ENCODE measurements at regions not wholly inside any gene's neighbourhood (a gene's known extent, or its start where the extent isn't known, plus 50 kb on each side); places are given as distances from the start of the nearest gene placed in this dataset.
"Not testable (repeated sequence)": the region's sequence is repeated elsewhere in the genome, so short reads cannot be mapped to it uniquely, and the experiment has no call there.

DNA sequence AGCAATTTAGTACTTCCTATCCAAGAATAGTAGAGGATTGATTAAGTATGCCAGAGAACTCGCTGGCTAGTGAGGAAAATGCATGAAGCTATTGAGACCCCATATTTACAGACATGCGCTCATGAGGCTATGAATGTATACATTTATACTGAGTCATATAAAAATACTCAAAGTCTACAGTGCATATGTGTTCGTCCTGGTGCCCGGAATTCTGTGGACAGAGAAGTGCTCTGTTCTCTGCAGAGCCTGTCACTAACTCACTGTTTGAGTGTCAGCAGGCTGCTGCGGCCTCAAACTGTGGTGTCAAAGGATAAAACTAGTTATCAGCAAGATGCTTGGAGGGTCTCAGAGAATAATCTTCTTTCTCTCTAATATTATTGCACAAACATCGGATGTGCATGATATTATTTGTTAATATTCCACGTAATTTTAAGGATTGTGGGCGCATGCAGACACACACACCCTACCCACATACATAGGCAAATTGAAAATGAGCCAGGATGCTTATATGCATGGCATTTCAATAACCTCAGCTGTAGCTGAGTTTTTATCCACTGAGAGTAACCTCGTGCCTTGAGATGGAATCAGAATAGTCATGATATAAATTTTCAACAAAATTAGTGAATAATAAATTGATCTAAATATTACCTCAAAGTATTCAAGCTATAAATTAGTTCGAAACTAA is 50.0 kb upstream of the TSC22D2 start:
- no peak for DNase-seq (ENCODE audit: low spot score)

DNA sequence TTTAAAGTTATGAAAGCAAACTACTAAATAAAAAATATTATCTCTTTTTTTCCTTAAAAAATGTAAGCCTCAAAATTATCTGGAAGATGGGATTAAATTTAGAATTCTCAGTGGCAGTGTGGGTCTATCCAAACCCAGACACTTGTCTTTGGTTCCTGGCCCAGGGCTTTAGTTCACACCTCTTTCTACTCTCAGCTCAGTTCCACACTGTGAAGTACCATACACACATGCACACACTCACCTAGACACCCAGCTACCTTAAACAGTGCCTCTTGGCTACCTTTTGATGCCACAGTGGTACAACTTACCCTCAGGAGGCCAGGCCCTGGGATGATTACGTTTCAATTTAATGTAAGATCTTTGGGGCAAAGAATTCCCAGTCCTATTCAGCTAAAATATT is 51.0 kb upstream of the TSC22D2 start:
- no peak for DNase-seq (ENCODE audit: low spot score)

DNA sequence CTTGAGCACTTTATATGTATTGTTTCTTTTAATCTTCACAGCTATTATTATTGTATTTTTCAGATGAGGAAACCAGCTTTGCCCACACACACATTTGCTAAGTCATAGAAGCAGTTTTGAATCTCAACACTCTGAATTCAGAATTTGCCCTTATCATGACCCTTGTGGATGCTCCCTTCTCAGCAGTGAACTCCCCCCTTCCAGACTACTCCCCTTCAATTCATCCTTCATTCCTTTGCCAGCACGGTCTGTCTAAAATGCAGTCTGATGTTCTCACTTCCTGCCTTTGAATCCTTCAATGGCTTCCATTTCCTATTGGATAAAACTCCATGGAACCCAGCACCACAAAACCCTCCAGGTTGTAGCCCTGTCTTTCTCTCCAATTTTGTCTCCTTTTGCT is 52.5 kb upstream of the TSC22D2 start:
- DNase-seq (ENCODE audit: low spot score) = no peak

DNA sequence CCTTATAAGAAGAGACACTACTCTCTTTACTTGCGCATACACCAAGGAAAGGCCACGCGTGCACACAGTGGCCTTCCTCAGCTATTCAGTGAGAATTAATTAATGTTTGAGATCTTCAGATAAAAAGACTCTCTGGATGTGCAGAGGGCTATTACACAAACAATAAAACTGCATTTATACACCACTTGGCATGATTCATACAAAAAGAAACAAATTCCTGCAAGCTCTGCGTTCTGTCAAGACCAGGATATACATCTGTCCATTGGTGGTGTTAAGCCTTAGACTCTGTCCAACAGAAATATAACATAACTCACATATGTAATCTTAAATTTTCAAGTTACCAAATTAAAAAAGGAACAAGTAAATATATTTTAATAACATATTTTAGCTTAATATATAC is 55.2 kb upstream of the TSC22D2 start:
- no peak for DNase-seq (ENCODE audit: low spot score)

DNA sequence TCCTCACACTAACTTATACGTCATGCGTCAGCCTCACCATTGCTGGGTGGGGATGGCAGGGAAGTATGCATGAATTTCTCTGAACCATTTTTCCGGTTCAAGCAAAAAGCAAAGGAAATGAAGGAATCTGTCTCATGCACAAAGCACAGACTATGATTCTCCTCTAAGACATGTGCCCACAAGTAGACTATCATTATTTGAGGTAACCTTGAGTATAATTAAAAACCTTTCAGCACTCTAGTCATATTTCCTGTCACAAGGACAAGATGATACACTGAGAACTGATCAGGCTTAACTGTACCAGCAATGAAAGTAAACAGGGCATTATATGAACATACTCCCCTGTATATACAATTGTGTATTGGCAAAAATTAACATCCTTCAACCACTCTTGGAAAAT is 56.7 kb upstream of the TSC22D2 start:
- no peak for DNase-seq (ENCODE audit: low spot score)

DNA sequence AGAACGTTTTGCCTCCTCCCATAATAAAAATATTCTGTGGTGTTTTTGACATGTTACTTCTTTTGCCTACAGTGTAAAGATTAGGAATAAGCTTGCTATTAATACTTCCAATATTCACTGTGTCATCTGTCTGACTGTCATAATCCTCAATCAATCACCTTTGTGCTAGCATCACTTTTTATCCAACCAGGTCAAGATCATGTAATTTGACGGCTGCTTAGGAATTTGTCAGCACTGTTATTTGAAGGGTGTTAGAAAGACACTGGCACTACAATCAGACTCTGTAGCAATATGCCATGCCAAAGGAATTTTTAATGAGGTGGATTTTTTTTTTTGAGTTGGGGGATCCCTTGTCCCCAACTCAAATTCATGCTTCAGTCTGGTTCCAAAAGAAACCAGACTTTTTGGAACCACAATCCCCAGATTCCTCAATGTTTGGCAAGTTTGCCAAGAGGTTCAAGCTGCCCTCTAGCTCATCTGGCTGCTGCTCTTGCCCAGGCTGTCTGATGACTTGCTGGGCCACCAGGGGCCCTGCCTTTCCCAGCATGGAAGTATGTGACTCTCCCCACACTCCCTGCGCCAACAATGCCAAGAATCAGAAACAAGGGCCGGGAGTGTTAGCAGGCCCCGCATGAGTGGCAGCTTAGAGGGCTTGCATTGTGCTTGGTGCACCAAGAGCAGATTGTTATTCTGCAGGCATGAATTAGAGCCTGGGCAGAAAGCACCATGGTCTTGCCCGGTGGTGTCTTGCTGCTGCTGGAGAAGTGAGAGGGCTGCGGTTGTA is 58.6 kb upstream of the TSC22D2 start:
- no peak for DNase-seq (ENCODE audit: low spot score)

DNA sequence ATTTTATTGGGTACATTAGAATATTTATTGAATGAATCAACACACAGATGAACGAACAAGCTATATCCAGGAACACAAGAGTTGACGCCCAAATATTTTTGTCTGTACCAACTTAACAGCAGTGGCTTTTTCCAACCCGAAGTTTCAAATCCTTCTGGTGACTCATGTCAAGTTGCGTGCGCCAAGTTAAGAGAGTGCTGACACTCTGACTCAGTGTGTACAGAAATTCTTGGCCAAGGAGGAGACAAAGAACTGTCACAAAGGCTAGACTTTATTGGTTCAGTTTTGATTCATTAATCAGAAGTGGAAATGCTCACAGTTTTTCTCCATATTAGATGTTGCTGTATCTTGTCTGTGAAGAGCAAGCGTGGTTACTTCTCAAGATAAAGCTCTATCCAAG is 59.6 kb upstream of the TSC22D2 start:
- DNase-seq (ENCODE audit: low spot score) = no peak

DNA sequence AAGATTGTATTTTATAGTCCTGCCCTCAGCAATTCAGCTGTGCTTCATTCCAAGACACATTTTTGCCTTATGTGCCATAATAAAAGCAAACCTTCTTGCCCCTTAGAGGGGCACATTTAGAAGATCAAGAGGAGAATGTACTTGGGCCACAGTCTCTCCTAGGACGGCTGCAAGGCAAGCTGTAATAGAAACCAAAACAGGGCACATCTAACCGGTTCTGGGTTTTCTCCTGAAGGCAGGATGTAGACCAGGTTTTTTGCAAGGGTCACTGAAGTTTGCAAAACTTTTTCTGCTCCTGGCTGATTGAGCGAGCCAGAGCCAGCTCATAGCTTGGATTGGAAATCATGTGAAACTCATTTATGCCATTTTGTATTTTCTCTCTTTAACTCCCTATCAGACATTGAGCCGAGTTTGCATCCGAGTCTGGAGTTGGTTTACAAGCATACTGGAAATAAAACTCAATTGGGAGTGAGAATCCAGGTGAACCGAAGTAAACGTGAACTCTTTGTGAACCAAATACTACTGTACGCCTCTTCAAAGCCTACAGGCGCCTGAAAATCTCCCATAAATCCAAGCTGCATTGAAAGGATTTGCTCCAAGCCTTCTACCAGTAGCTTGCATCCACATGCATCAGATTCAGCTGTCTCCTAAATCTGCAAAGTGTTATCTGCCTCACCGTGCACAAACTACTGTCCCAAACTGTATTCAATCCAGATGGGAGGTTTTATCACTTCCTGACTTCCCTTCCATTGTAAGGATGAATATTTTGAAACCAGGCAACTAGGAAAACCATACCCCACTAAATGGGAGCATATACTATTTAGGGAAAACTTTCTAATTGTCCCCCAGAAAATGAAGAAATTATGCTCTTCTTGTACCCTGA is 60.9 kb upstream of the TSC22D2 start:
- no peak for DNase-seq (ENCODE audit: low spot score)

DNA sequence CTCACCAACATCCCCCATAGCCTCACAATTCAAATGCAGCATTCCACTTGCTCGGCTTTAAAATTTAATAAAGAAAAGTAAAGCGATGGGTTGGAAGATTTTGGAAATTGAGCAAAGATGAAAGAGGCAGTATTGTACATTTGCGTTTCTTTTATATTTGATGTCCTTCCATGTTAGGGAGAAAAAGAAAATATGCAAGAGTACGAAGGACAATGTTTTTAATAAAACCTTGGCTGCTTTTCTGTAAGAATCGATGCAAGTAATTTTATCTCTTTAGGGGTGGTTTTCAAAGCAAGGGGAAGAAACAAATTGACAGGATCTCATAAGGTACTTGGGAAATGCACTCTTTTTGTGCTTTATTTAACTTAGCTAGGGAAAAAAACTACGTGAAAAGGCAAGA is 61.8 kb upstream of the TSC22D2 start:
- DNase-seq (ENCODE audit: low spot score) = no peak

DNA sequence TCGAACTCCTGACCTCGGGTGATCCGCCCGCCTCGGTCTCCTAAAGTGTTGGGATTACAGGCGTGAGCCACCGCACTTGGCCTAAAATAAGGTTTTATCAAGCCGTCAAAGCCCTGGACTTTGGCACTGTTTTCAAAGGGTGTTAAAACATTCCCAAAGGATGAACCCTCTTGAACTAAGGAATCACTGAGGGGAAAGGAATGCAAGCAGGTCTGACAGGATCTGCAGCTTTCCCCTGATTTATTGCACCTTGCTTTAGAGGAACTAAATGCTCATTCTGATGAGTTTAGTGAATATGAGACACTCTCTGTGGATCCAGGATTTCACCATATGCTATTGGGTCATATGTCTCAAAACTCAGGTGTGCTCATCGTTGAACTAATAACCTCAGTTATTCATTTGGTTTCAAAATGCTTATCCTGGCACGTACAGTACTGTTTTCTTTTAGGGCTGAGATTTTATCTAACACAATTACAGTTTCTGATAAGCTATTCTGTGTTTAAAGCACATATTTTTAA is 63.0 kb upstream of the TSC22D2 start:
- peak; percentile 85 for DNase-seq (ENCODE audit: low spot score)

DNA sequence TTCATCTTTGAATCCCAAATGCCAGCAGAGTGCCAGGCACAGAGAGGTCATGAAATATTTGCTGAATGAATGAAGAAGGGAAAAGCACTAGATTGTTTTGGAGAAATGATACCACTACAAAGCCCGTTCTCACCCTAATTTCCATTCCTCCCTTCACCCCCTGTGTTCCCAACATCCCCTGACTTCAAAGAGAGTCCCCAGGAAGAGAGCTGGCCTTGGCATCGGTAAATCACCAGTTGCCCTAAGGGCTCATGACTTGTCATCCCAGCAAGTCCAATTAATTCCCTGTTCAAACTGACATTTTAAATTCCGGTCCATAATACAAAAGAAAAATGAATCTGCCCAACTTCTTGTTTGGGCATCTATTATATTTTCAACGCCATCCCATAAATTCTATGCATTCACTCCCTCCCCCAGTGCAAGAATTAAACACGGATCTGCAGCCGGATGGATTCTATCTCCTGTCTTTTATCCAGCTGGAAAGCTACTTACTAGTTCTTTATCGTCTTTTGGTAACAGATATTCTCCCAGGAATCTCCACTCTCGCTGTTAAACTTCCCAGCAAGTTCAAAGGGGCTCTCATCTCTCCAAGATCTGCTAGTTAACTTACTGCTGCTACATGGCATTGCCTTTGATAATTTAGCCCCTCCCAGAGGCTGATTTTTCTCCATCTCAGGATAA is 63.9 kb upstream of the TSC22D2 start:
- no peak for DNase-seq (ENCODE audit: low spot score)

DNA sequence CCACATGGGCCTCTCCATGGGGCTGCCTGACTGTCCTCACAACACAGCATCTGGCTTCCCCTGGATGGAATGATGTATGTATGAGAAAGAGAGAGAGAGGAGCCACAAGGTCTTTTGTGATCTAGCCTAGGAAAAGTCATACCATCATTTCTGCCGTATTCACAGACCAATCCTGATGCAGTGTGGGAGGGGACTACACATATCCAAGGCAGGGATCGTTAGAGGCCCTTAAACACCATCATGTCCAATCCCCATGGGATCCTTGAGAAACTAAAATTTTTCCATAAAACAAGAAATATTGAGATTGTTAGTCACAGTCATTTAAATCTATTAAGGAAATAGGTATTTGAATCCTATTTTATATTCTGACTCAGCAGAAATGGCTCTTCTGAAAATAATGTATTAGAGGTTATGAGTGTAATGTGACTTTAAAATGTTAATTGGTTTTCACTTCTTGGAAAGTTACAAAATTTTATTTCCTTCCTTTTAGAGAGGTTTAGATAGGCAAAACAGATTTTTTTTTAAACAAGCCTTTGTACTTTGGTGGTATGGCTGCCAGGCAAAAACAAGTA is 65.1 kb upstream of the TSC22D2 start:
- DNase-seq (ENCODE audit: low spot score) = no peak

DNA sequence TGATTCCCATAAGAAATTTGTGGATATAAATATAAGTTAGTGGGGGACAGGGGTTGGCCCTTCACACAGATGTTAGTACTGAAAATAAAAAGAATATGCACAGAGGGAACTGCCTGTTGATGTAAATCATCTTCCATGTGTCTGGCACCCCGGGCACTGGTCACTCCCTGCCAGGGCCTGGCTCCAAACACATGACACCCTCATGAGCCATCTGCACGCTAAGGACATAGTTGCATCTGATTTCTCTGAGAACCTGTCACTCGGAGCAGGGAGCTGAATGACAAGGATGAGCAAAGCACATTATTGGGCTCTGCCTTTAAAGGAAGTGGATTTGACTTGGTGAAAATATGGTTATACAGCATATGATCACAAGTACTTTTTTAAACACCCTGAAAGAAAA is 66.2 kb upstream of the TSC22D2 start:
- DNase-seq (ENCODE audit: low spot score) = no peak

DNA sequence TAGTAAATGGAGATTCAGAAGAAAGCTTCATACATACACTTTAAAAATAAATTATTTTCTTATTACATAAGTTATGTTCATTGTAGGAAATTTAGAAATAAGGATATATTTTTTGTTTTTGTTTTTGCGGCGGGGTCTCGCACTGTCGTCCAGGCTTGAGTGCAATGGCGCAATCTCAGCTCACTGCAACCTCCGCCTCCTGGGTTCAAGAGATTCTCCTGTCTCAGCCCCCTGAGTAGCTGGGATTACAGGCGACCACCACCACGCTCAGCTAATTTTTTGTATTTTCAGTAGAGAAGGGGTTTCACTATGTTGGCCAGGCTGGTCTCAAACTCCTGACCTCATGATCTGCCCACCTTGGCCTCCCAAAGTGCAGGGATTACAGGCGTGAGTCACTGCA is 71.7 kb upstream of the TSC22D2 start:
- DNase-seq (ENCODE audit: low spot score) = not testable (repeated sequence)

DNA sequence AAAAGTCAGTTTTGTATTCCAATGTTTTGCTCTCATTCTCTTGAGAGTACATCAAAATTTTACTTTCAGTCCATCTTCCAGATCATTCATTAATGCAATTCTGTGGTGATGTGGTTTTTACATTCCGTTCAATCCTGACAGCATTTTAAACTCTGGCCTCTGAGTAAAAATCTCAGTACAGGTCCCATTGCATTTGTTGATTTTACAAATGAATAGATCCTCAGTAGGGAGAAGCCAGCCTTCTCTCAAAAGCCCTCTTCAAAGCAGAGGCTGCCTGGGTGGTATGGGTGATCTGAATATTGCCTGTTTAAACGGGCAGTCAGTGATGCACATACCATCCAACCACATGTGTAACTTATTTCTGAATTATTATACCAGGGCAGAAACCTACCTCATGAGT is 72.5 kb upstream of the TSC22D2 start:
- DNase-seq (ENCODE audit: low spot score) = no peak

DNA sequence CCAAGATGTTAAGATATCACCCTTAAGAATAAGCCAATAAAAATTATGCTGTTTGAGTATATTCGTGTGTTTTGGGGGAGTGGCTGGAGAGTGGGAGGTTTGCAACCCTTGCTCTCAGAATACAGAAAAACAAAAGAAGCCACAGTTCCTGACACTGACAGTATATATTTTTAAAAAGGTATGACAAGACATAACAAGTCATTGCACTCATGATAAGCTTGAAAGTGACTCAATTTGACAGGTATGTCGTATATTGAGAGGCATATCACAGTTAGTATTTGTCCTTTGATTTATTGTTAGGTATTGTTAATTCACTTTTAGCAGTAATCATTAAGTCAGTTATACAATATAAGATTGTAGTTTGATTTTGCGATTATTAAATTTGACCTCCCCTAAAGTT is 73.1 kb upstream of the TSC22D2 start:
- DNase-seq (ENCODE audit: low spot score) = no peak

DNA sequence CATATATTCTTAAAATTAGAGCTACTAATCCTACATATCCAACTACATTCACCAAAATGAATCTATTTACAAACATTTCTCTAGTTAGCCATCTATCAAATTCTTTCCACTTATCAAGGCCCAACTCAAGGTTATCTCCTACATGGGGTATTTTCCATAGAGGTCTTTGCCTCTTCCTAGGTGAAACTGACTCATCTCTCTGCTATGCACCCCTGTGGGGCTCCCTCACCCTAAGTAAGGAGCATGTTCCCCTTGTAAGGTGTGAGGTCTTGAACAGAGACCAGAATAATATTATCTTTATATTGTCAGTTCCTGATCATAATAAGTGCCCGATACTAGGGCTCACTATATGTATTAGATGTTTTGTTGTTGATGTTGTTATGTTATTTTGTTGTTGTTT is 74.6 kb upstream of the TSC22D2 start:
- DNase-seq (ENCODE audit: low spot score) = no peak

DNA sequence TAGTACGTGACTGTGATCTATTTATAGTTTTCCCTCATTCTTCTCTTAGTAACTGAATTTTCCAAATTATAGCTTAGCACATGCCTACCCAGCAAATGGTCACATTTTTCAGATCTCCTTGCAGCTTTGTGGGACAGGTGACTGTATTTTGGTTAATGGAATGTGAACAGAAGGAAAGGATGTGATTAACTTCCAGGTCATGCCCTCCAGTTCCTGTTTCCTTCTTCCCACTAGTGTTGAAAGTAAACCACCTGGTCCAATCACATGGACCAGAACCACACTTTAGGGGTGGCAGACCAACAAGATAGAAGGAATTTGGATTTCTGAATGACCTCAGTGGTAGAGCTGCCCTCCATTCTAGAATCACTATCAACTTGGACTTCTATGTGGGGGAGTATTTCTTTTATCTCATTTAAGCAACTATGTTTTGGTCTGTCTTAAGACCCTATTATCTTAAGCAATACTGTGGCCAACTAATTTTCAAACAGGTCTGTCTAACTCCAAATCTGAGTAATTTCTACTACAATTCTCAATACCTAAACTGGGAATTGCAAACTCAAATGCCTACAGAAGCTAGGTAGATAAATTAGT is 76.0 kb upstream of the TSC22D2 start:
- DNase-seq (ENCODE audit: low spot score) = no peak

DNA sequence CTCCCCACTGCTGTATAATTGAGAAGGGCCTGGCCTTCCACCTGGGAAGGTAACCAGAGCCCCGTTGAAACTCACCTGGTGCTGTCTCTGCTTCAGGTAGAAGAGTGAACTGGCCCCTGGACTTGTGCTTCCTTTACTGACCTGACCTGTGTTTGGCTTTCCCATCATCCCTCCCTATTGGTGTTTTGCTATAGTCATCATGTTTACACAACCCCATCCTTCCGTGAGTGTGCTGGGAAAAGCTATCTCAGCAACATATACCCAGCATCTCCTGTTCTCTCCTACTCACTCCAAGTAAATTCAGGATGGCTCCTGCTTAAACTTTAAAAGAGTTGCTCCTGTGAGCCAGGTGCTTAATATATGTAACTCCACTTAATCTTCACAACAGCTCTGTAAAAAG is 77.2 kb upstream of the TSC22D2 start:
- no peak for DNase-seq (ENCODE audit: low spot score)

DNA sequence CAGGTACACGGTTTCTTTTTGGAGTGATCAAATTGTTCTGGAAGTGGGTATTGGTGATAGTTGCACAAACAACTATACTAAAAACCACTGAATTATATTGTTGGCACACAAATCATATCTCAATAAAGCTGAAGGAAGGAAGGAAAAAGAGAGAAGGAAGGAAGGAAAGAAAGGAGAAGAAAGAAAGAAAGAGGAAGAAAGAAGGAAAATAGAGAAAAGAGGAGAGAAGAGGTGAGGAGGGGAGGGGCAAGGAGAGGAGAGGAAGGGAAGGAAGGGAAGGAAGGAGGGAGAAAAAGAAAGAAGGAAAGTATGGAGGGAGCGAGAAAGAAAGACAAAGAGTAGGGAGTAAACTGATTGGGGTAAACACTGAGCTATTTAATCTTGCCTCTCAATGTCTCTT is 77.9 kb upstream of the TSC22D2 start:
- no peak for DNase-seq (ENCODE audit: low spot score)

DNA sequence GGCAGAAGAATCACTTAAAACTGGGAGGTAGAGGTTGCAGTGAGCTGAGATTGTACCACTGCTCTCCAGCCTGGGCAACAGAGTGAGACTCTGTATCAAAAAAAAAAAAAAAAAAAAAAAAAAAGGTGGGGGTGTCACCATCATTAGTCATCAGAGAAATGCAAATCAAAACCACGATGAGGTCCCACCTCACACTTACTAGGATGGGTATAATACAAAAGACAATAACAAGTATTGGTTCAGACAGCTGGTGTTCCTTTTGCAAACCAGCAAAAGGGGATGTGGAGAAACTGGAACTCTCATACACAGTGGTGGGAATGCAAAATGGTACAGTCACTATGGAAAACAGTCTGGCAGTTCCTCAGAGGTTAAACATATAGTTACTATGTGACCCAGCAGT is 78.7 kb upstream of the TSC22D2 start:
- no peak for DNase-seq (ENCODE audit: low spot score)
